Stomach (tissue), 8 donors: ENCODE measurements at regions not wholly inside any gene's neighbourhood (a gene's known extent, or its start where the extent isn't known, plus 50 kb on each side); places are given as distances from the start of the nearest gene placed in this dataset.

Source experiments
- DNase-seq, 2 donors: peaks; one replicate each; pipeline versions ENCODE4 v3.0.0 to v3.0.0-alpha.2; 2013 to 2019
- H3K27ac ChIP-seq, 5 donors: fragments of 200-600 bp in 4 of 5; sonication (generic) in 4 of 5; one replicate each; pipeline ENCODE4 v1.5.1; 2013 to 2019; ENCODE audit warnings: mild to moderate bottlenecking in 1 of 5, moderate library complexity in 1 of 5
- H3K27me3 ChIP-seq, 3 donors: fragments of 200-600 bp; sonication (generic); one replicate each; pipeline ENCODE4 v1.5.1; 2017 to 2019; ENCODE audit warnings: mixed run types in 1 of 3
- H3K36me3 ChIP-seq, 4 donors: fragments of 200-600 bp; sonication (generic); 1 replicate in 3 of 4; 2 replicates in 1 of 4; pipeline ENCODE4 v1.5.1; 2016 to 2019
- H3K4me1 ChIP-seq, 4 donors: fragments of 200-600 bp; sonication (generic); one replicate each; pipeline ENCODE4 v1.5.1; 2016 to 2019
- H3K4me3 ChIP-seq, 4 donors: fragments of 200-600 bp; sonication (generic) in 3 of 4; one replicate each; pipeline ENCODE4 v1.5.1; 2016 to 2019; ENCODE audit warnings: mild to moderate bottlenecking in 1 of 4
- H3K9me3 ChIP-seq, 4 donors: fragments of 200-600 bp; sonication (generic); one replicate each; pipeline ENCODE4 v1.5.1; 2016 to 2019
- CTCF ChIP-seq, 7 experiments: fragments of 450-650 bp in 4 of 7; fragments of 200-600 bp in 3 of 7; sonication (generic) in 3 of 7; IDR thresholded peaks; one replicate each; pipeline ENCODE4 v1.5.1; 2016 to 2019; ENCODE audit warnings: antibody characterized with exemption in 7 of 7, control low read depth in 2 of 7, mild to moderate bottlenecking in 1 of 7
- EP300 ChIP-seq: sonication (generic); formaldehyde crosslinking; IDR thresholded peaks from one replicate; pipeline ENCODE4 v1.6.1; 2017; ENCODE audit warnings: antibody characterized with exemption
- POLR2A ChIP-seq, 4 donors: fragments of 450-650 bp; IDR thresholded peaks; one replicate each; pipeline ENCODE4 v1.6.1; 2016; ENCODE audit warnings: antibody characterized with exemption in 4 of 4, control low read depth in 2 of 4, mild to moderate bottlenecking in 1 of 4, moderate library complexity in 1 of 4
- POLR2AphosphoS5 ChIP-seq, 3 donors: sonication (generic); formaldehyde crosslinking; IDR thresholded peaks; one replicate each; pipeline ENCODE4 v1.6.1; 2016; ENCODE audit warnings: antibody characterized with exemption in 3 of 3
- WGBS, 5 donors: extraction: QIAGEN DNeasy Blood & Tissue Kit in 3 of 5; methylation state at CpG; one replicate each; pipeline versions ENCODE4 v1.1.5 to v1.1.7; 2013 to 2018; 5-methylcytosine and 5-hydroxymethylcytosine counted together
- intact Hi-C: fragments of 100-400 bp; cut with DNase I; formaldehyde crosslinking; loops from one replicate; pipeline ENCODE4 v1.15.1; 2023; ENCODE audit warnings: low total_unique reads
- donor health status: healthy with polysubstance abuse.
- donor health status: Bipolar disorder and iron deficiency.
- donor health status: healthy.

DNA sequence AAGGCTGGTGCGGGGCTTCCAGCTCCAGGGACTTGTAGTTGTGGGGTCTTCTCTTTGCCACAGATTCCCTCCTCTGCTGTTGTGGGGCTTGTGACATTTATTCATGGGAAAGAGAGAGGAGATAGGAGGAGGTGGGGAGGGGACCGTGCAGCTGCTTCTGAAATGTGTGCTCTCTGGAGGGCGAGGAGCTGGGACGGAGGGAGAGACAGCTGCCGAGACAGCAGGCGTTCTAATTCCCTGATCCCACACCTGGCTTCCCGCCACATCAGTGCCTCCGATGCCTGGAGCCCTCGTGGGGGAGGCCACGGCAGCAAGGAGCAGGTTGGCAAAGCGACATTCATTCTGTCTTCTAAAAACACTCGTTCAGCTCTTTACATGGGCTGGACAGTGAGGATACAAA, 164.4 kb downstream of the USP12 start:
- H3K4me1 ChIP-seq = peaks cover 5 to 21% (median 17%) of the 10 kb centered on the region in 4 donors
- peaks cover 0 to 22% (median 4%) of the 10 kb centered on the region in 3 donors for H3K27me3 ChIP-seq
- H3K36me3 ChIP-seq = no peaks in the 10 kb centered on the region
- no peak for DNase-seq
- TF ChIP-seq POLR2A (IDR thresholded peaks at IDR 0.05) = no peak
- no peak for TF ChIP-seq EP300
- TF ChIP-seq POLR2AphosphoS5 (IDR thresholded peaks at IDR 0.05) = no peak
- no peak for TF ChIP-seq CTCF (IDR thresholded peaks at IDR 0.05)
- no peaks in the 10 kb centered on the region for H3K9me3 ChIP-seq
- H3K4me3 ChIP-seq = peak overlapping the region; percentile 41 to 53 (median 49)
- peak overlapping the region in 1 of 5 donors; percentile 41 for H3K27ac ChIP-seq
- WGBS, 5 donors = 23 to 35% (median 35%) methylated on average over 12 of the region's 12 CpGs
- intact Hi-C loops = no loop called here

GRCh38 chr13:27006519-27007161, 165.0 kb downstream of the USP12 start:
- peaks cover 0 to 22% (median 4%) of the 10 kb centered on the region in 3 donors for H3K27me3 ChIP-seq
- no peak for TF ChIP-seq EP300
- no peak for TF ChIP-seq POLR2AphosphoS5 (IDR thresholded peaks at IDR 0.05)
- peak overlapping the region in 4 of 5 donors; percentile 18 to 63 (median 44) for H3K27ac ChIP-seq
- H3K36me3 ChIP-seq = no peaks in the 10 kb centered on the region
- WGBS, 5 donors = 2 to 6% (median 3%) methylated on average over 17 to 29 of the region's 29 CpGs
- peak overlapping the region; percentile 41 to 53 (median 49) for H3K4me3 ChIP-seq
- intact Hi-C loops = no loop called here
- peaks cover 5 to 21% (median 17%) of the 10 kb centered on the region in 4 donors for H3K4me1 ChIP-seq
- H3K9me3 ChIP-seq = no peaks in the 10 kb centered on the region
- peak; percentile 54 to 82 for DNase-seq

DNA sequence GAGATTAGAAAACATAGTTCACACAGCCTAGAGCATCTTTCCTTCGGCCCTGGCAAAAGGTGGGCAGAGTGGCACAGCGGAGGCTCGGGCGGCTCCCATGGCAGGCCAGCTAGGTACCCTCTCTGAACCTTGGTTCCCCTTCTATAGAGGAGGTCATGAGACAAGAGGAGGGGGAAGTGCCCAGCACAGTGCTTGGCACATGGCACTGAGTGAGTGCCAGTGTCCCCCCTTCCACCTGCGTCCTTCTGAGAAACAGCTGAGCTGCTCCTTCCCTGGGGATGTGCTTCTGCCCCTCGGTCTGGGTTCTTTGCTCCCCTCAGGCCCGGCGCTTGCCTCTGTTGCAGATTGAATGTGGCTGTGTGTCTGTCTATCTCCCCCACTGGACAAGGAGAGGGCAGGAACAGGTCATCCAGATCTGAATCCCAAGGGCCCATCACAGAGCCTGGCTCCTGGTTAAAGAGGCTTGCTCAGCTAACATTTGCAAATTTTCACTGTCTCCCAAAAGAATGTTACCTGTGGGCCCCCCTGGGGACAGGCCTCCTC, 165.6 kb downstream of the USP12 start:
- WGBS, 5 donors = 72 to 81% (median 78%) methylated on average over 8 of the region's 8 CpGs
- no peaks in the 10 kb centered on the region for H3K9me3 ChIP-seq
- H3K27ac ChIP-seq = peak overlapping the region in 4 of 5 donors; percentile 18 to 63 (median 44)
- intact Hi-C loops = no loop called here
- TF ChIP-seq EP300 (no peak), CTCF (IDR thresholded peaks at IDR 0.05) (no peak), POLR2A (IDR thresholded peaks at IDR 0.05) (no peak), POLR2AphosphoS5 (IDR thresholded peaks at IDR 0.05) (no peak)
- no peaks in the 10 kb centered on the region for H3K36me3 ChIP-seq
- H3K4me1 ChIP-seq = peaks cover 5 to 21% (median 17%) of the 10 kb centered on the region in 4 donors
- no peak for DNase-seq
- peak overlapping the region in 3 of 4 donors; percentile 41 to 53 (median 51) for H3K4me3 ChIP-seq
- peaks cover 0 to 22% (median 4%) of the 10 kb centered on the region in 3 donors for H3K27me3 ChIP-seq

DNA sequence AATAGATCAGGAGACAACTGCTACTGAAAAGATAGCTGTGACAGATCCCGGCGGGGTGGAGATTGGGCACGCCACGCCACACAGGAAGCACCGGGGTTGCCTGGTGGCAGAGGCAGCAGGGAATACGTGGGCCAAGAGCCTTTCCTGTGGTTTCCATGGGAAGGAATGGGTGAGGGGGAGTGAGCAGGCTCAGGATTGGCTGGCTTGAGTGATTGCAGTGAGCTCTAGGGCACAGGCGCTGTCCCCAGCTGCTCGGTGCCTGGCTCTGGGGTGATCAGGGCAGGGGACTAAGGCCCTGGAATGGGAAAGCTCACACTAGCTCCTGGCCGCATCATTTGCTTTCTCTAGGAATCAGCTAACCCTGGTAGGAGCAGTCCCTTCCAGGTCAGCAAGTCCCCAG, 166.1 kb downstream of the USP12 start:
- H3K4me3 ChIP-seq = no peak overlapping the region
- peak in 1 of 2 donors; percentile 50 for DNase-seq
- intact Hi-C loops = no loop called here
- no peaks in the 10 kb centered on the region for H3K36me3 ChIP-seq
- WGBS, 5 donors = 51 to 72% (median 56%) methylated on average over 9 of the region's 9 CpGs
- peaks cover 0 to 22% (median 4%) of the 10 kb centered on the region in 3 donors for H3K27me3 ChIP-seq
- H3K27ac ChIP-seq = peak overlapping the region in 4 of 5 donors; percentile 18 to 63 (median 44)
- no peaks in the 10 kb centered on the region for H3K9me3 ChIP-seq
- TF ChIP-seq POLR2AphosphoS5 (IDR thresholded peaks at IDR 0.05) = no peak
- no peak for TF ChIP-seq EP300
- no peak for TF ChIP-seq POLR2A (IDR thresholded peaks at IDR 0.05)
- no peak for TF ChIP-seq CTCF (IDR thresholded peaks at IDR 0.05)
- peaks cover 5 to 21% (median 17%) of the 10 kb centered on the region in 4 donors for H3K4me1 ChIP-seq

DNA sequence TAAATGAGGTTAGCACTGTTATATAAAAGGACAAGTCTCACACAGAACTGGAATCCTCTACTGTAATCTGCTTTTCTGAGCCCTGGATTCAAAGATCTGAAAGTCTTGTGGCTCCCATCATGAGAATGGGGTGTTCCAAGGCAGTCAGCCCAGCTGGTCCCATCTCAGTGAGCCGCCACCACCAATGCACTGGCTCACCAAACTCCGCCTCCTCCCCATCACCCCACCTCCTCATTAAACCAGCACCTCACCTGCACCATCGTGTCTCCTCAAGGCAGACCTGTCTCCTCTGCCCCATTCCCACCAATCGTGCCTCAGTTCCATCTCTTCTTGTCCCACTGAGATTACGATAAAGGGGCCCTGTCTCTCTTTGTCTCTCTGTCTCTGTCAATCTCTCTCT, 166.7 kb downstream of the USP12 start:
- Histone ChIP-seq H3K36me3 (no peaks in the 10 kb centered on the region), H3K4me1 (peaks cover 5 to 21% (median 17%) of the 10 kb centered on the region in 4 donors), H3K27ac (no peak overlapping the region), H3K4me3 (no peak overlapping the region), H3K9me3 (no peaks in the 10 kb centered on the region), H3K27me3 (peaks cover 0 to 22% (median 4%) of the 10 kb centered on the region in 3 donors)
- intact Hi-C loops = no loop called here
- no peak for DNase-seq
- no peak for TF ChIP-seq POLR2AphosphoS5 (IDR thresholded peaks at IDR 0.05)
- no peak for TF ChIP-seq EP300
- no peak for TF ChIP-seq CTCF (IDR thresholded peaks at IDR 0.05)
- no peak for TF ChIP-seq POLR2A (IDR thresholded peaks at IDR 0.05)
- WGBS, 5 donors = 80 to 93% (median 89%) methylated on average over 5 of the region's 5 CpGs
